Adrenal gland (tissue), 5 donors: ENCODE measurements at regions not wholly inside any gene's neighbourhood (a gene's known extent, or its start where the extent isn't known, plus 50 kb on each side); places are given as distances from the start of the nearest gene placed in this dataset.

ENCODE experiments used
- CTCF ChIP-seq, 6 experiments: fragments of 450-650 bp in 4 of 6; fragments of 200-600 bp in 2 of 6; sonication (generic) in 1 of 6; IDR thresholded peaks; 1 replicate in 5 of 6; 2 replicates in 1 of 6; pipeline versions ENCODE4 v1.5.1 to v1.8.0; 2016 to 2021; ENCODE audit warnings: antibody characterized with exemption in 6 of 6, mild to moderate bottlenecking in 2 of 6, moderate library complexity in 1 of 6
- POLR2A ChIP-seq, 2 donors: fragments of 450-650 bp; IDR thresholded peaks; one replicate each; pipeline ENCODE4 v1.6.1; 2017; ENCODE audit warnings: antibody characterized with exemption in 2 of 2, mild to moderate bottlenecking in 2 of 2, moderate library complexity in 1 of 2
- donor health status: DM: no; HTN: no; CAD: no.

- TF ChIP-seq CTCF (IDR thresholded peaks at IDR 0.05) (no peak), POLR2A (IDR thresholded peaks at IDR 0.05) (no peak)
These were observed 528.6 kb upstream of the LMCD1 start for GRCh38 chr3:7973006-7973405.
